SU-DHL-6 (cell line): ENCODE measurements at regions not wholly inside any gene's neighbourhood (a gene's known extent, or its start where the extent isn't known, plus 50 kb on each side); places are given as distances from the start of the nearest gene placed in this dataset.

ENCODE experiments used
- EZH2phosphoT487 ChIP-seq: fragments of 200-600 bp; sonication (generic), shearing (Covaris generic); conservative IDR thresholded peaks from 2 replicates; pipeline ENCODE4 v1.6.1; 2018; ENCODE audit warnings: mild to moderate bottlenecking, antibody characterized with exemption, low read length, moderate library complexity, mixed read lengths
- TF ChIP-seq, protein P1 (sequence below): fragments of 200-600 bp; sonication (generic); IDR thresholded peaks from one replicate; pipeline ENCODE4 v1.5.1; 2017; ENCODE audit warnings: antibody characterized with exemption, mild to moderate bottlenecking, low read length, moderate library complexity; ENCODE audit not compliant: insufficient read depth, poor library complexity, severe bottlenecking

DNA sequence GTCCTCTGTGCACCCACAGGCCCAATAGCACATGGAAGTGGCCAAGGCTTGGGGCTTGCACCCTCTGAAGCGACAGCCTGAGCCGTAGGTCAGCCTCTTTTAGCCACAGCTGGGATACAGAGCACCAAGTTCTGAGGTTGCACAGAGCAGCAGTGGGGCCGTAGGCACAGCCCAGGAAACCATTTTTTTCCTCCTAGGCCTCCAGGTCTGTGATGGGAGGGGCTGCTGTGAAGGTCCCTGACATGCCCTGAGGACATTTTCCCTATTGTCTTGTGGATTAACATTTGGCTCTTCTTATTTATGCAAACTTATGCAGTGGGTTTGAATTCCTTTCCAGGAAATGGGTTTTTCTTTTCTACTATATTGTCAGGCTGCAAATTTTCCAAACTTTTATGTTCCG lies 878.7 kb upstream of the MAN1A1 start:
- TF ChIP-seq, protein P1, sequence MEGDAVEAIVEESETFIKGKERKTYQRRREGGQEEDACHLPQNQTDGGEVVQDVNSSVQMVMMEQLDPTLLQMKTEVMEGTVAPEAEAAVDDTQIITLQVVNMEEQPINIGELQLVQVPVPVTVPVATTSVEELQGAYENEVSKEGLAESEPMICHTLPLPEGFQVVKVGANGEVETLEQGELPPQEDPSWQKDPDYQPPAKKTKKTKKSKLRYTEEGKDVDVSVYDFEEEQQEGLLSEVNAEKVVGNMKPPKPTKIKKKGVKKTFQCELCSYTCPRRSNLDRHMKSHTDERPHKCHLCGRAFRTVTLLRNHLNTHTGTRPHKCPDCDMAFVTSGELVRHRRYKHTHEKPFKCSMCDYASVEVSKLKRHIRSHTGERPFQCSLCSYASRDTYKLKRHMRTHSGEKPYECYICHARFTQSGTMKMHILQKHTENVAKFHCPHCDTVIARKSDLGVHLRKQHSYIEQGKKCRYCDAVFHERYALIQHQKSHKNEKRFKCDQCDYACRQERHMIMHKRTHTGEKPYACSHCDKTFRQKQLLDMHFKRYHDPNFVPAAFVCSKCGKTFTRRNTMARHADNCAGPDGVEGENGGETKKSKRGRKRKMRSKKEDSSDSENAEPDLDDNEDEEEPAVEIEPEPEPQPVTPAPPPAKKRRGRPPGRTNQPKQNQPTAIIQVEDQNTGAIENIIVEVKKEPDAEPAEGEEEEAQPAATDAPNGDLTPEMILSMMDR = no peak
- TF ChIP-seq EZH2phosphoT487 = no peak
